ENCODE measurements at regions not wholly inside any gene's neighbourhood (a gene's known extent, or its start where the extent isn't known, plus 50 kb on each side); places are given as distances from the start of the nearest gene placed in this dataset.

DNA sequence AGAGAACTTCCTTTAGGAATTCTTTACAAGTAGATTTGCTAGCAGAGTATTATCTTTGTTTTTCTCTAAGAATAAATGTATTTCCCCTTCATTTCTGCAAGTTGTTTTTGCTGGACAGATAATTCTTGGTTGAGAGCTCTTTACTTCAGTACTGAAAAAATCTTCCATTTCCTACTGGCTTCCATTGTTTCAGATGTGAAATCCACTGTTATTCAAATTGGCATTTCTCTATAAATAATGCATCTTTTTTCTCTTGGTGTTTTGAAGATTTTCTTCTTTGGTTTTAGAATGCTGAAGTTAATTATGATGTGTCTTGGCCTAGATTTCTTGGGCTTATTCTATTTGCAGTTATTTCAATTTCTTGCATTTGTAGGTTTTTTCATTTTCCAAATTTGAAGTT, 270.0 kb upstream of the GYPC start:
- no peak for DNase-seq (ENCODE audit: low read depth in 2 of 2)

GRCh38 chr2:126389446-126389845, 266.5 kb upstream of the GYPC start:
- DNase-seq (ENCODE audit: low read depth in 2 of 2): no peak

- no peak for DNase-seq (ENCODE audit: low read depth in 2 of 2)
Observed at GRCh38 chr2:126392889-126393288, 263.1 kb upstream of the GYPC start.

DNA sequence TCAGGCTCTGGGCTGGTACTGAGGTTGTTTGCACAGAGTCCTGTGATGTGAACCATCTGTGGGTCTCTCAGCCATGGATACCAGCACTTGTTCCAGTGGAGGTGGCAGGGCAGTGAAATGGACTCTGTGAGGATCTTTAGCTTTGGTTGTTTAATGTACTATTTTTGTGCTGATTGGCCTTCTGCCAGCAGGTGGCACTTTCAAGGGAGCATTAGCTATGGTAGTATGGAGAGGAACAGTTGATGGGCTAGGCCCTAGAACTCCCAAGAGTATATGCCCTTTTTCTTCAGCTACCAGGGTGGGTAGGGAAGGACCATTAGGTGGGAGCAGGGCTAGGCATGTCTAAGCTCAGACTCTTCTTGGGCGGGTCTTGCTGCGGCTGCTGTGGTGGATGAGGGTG, 257.0 kb upstream of the GYPC start:
- peak in 1 of 2 donors; percentile 0 for DNase-seq (ENCODE audit: low read depth in 2 of 2)

DNA sequence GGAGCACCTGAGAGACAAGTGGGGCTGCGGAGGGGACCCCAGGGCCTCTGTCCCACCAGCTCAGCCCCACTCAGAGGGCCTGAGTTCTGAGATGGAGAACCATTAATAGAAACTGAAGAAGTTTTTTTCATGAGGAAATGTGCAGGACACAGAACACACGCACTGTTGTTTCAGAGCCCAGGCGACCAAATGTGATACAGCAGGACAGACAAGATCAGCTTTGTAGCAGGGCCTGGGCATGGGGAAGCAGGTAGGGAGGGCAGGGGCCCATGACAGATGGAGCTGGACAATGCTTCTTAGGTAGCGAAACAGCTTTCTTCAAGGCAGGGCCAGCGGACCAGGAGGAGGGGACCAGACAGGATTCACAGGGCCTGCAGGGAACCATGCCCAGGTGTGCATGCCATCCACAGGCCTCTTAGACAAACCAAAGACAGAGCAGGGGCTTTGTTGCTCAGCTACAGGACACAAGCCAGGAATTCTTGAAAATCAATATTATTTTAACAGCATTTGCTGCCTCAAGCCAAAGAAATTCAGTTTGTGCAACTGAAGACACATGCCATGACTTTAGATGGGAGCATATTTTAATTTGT, 252.8 kb upstream of the GYPC start:
- no peak for DNase-seq (ENCODE audit: low read depth in 2 of 2)

GRCh38 chr2:126406267-126406666, 249.7 kb upstream of the GYPC start:
- no peak for DNase-seq (ENCODE audit: low read depth in 2 of 2)

DNA sequence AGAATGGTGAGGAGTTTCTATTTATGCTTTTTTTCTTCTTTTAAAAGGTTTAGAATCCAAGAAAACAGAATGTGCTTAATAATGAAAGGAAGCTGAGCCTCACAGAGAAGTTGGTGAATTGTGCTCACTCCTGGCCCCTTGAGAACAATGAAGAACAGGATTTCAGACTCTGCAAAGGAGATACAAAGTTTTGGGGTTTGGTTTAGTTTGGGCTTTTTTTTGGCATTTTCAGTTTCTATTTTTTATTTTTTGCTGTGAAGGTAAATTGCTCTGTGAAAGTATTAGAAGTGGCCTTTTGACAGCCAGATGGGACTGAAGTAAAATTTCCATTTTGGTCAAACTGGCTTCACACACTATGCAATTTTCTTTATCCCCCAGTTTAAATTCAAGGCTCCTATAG, 247.3 kb upstream of the GYPC start:
- DNase-seq (ENCODE audit: low read depth in 2 of 2): no peak

- no peak for DNase-seq (ENCODE audit: low read depth in 2 of 2)
Observed at GRCh38 chr2:126409850-126410249, 246.1 kb upstream of the GYPC start.

GRCh38 chr2:126413079-126413478, 242.9 kb upstream of the GYPC start:
- no peak for DNase-seq (ENCODE audit: low read depth in 2 of 2)

GRCh38 chr2:126419403-126419802, 236.6 kb upstream of the GYPC start:
- DNase-seq (ENCODE audit: low read depth in 2 of 2): no peak

GRCh38 chr2:126425943-126426342, 230.0 kb upstream of the GYPC start:
- DNase-seq (ENCODE audit: low read depth in 2 of 2): no peak

GRCh38 chr2:126429103-126429502, 226.9 kb upstream of the GYPC start:
- DNase-seq (ENCODE audit: low read depth in 2 of 2): no peak

DNA sequence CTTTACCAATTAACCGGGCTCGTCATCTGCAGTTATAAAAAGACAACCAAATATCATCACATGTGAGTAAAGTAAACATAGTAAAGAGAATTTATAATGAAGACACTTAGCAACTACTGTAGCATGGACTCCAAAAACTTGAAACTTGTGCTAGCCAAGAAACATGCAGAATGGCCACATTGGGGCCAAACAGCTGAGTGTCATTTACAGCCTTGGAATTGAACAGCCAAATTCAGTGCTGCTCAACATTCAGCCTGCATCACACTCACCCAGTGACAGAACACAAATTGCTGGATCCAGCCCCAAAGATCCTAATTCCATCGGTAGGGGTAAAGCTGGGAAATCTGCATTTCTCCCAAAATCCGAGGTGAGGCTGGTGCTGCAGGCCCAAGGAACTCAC, 224.8 kb upstream of the GYPC start:
- DNase-seq (ENCODE audit: low read depth in 2 of 2): no peak

- DNase-seq (ENCODE audit: low read depth in 2 of 2): no peak
Observed at GRCh38 chr2:126436411-126436810, 219.5 kb upstream of the GYPC start.

DNA sequence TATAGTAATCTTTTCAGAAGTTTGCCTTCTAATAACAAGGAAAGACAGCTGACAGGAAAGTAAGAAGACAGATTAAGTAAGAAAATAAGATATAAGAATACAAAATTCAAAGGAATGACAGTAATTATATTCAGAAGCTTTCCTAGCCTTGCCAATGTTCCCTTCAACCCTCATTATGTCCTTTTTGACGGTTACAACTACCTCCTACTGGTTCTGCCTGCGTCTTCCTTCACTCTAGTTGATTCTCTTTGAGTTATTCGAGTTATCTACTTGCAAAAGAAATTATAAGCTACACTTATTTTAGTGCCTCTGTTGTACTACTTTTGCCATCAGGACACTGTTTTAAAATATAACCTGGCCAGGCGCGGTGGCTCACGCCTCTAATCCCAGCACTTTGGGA, 218.9 kb upstream of the GYPC start:
- DNase-seq (ENCODE audit: low read depth in 2 of 2): no peak

DNA sequence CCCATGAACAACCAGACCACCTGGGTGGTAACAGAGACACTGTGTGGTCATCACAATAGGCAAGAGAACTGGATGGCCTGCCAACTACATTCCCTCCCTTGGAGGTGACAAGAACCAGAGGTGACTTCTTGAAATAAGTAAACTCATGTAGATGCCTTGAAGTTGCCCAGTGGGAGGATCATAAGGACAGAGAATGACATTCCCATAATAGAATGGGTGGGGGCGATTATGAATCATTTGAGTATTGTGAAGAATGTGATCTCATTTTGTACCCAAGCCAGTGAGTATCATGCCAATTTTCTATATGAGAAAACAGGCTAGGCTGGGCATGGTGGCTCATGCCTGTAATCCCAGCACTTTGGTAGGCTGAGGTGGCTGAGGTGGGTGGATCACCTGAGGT, 211.4 kb upstream of the GYPC start:
- DNase-seq (ENCODE audit: low read depth in 2 of 2): no peak

- no peak for DNase-seq (ENCODE audit: low read depth in 2 of 2)
Observed at GRCh38 chr2:126446106-126446695, 209.8 kb upstream of the GYPC start.

DNA sequence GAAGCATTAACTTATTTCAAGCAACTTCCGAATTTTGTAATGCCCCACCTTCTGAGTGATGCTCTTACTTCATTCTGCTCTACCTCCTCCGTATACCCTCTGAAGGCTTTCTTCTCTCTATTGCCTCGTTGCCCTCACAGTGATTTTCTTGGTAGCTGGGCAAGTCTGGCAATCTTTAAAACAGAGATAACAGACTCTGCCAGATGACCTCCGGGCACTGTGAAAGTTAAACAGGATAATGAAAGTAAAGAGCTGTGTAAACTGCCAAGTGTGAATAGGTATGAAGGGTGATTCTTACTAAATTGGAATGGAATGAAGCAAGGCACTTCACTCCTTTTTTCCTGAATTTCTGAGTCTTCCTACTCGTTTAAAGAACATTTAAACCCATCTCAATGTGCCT, 207.3 kb upstream of the GYPC start:
- DNase-seq (ENCODE audit: low read depth in 2 of 2): no peak

DNA sequence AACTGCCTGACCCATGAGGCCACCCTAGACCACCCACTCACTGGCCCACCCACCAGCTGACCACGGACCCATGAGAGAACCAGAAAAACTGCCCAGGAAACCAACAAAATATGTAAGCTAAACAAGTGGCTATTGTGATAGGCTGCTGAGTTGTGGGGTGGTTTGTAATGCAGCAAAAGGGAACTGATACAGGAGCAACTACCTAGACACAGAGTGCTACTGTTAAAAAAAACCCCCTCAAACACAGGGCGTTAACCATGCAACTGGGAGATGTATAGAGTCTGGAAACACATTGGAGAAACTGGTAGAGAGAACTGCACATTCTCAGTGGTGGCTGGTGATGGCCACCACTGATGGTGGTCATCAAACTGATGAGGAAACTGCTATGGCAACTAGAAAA, 206.3 kb upstream of the GYPC start:
- no peak for DNase-seq (ENCODE audit: low read depth in 2 of 2)

GRCh38 chr2:126463892-126464674, 191.9 kb upstream of the GYPC start:
- no peak for DNase-seq (ENCODE audit: low read depth in 2 of 2)

DNA sequence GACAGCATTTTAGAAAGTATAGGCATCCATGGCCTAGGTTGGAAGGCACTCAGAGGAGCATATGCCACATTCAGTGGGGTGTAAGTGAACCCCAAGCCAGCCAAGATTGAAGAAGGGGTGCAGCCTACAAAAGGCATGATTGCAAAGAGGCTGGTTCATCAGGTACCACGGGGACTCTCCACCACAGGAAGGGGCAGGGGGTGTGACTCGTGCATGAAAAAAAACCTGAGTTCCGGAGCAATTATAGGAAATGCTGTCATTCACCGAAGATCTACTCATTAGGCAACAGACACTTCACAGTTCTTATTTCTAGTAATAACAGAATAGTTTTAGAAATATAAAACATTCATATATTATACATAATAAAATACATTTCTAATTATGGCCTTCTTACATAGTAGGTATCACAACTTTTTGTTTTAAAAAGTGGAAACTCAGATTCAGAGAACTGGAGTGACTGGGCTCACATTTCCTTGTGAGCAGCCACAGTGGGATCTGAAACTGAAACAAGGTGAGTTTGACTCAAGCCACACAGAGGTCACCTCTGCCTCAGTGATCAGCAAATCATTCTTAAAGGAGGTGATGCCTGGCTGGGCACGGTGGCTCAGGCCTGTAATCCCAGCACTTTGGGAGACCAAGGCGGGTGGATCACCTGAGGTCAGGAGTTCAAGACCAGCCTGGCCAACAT, 188.4 kb upstream of the GYPC start:
- no peak for DNase-seq (ENCODE audit: low read depth in 2 of 2)

DNA sequence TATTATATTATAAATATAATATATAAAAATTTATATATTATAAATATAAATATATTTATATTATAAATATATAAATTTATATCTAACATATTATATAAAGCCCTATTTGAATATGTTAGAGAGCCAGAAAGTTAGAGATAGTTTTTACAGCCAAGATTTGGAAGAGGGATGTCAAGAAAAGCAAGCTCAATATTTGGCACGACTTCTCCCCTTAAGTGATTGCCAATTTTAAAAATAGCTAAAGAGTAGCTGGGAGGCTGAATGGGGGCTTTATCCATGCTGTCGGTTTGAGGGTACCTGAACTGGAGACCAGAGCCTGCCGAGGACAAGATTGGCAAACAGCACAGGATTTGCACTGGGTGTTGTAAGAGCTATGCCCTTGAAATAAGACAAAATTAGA, 180.9 kb upstream of the GYPC start:
- no peak for DNase-seq (ENCODE audit: low read depth in 2 of 2)

GRCh38 chr2:126476691-126477090, 179.3 kb upstream of the GYPC start:
- DNase-seq (ENCODE audit: low read depth in 2 of 2): no peak
